ENCODE measurements at regions not wholly inside any gene's neighbourhood (a gene's known extent, or its start where the extent isn't known, plus 50 kb on each side); places are given as distances from the start of the nearest gene placed in this dataset.

DNA sequence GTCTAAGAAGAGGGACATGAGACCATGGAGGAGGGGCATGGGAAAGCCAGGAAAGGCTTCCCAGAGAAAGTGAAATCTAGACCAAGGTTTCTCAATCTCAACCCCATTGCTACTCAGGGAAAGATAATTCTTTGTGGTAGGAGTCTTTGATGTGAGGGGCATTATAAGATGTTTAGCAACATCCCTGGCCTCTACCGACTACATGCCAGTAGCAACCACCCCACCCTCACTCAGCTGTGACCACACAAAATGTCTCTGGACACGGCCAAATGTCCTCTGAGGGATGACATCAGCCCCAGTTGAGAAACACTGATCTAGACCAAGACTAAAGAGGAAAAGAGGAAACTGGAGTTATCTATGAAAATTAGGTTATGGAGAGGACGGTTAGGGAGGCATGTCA lies 298.5 kb upstream of the KIF2A start:
- WGBS, result 66% methylated on average over 3 of the region's 3 CpGs
- H3K9me3 ChIP-seq (ENCODE audit: control insufficient read depth in 4 of 4, low read length in 3 of 4), result no peaks in the 10 kb centered on the region

DNA sequence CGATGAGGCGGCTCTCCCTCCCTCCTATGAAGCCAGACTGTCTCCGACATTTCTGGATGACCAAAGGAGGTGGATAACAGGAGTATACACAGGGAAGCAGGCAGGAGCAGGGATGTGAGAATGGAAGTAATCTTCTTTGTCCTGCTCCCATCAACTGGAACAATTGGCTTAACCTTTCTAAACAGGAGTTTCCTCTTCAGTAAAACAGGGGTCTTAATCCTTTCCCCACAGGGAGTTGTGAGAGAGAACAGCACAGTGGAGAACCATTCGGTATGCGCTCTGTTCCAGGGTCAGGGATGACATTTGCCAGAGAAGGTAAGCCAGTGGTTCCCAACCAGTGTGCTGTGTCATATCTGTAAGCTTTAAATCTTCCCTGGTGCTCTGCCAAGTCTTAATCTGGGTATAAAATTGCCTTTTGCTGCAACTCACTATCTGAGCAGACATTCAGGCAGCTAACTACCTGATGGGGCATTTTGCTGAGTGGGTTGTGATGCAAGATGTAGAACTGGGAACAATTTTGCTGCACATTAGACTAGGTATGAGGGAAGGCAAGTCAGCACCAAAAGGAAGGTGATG lies 294.8 kb upstream of the KIF2A start:
- no peak for DNase-seq (ENCODE audit: low spot score)
- Histone ChIP-seq H3K4me1 (ENCODE audit: control insufficient read depth in 4 of 4, insufficient read depth in 4 of 4, low read length in 3 of 4) (no peaks in the 10 kb centered on the region), H3K9ac (ENCODE audit: low read depth in 1 of 2, low read length in 2 of 2) (no peak overlapping the region), H3K9me3 (ENCODE audit: control insufficient read depth in 4 of 4, low read length in 3 of 4) (no peaks in the 10 kb centered on the region), H3K27me3 (ENCODE audit: control insufficient read depth in 4 of 4, insufficient read depth in 4 of 4, low read length in 3 of 4) (peaks cover 0 to 7% (median 2%) of the 10 kb centered on the region in 4 donors), H3K4me3 (ENCODE audit: low read depth in 1 of 3, low read length in 3 of 3) (no peak overlapping the region), H3K36me3 (ENCODE audit: control insufficient read depth in 4 of 4, insufficient read depth in 3 of 4, low read depth in 1 of 4, low read length in 3 of 4) (no peaks in the 10 kb centered on the region), H3K27ac (ENCODE audit: low read depth in 1 of 2, low read length in 2 of 2) (no peak overlapping the region)
- TF ChIP-seq GABPA (IDR thresholded peaks at IDR 0.05 in 1 of 2, conservative IDR thresholded peaks at IDR 0.05 in 1 of 2) (no peak), HNF4A (conservative IDR thresholded peaks at IDR 0.05) (no peak), NR2F2 (IDR thresholded peaks at IDR 0.05) (no peak), RXRA (IDR thresholded peaks at IDR 0.05) (no peak)
- TF ChIP-seq, protein P1, sequence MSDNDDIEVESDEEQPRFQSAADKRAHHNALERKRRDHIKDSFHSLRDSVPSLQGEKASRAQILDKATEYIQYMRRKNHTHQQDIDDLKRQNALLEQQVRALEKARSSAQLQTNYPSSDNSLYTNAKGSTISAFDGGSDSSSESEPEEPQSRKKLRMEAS (IDR thresholded peaks at IDR 0.05), result no peak
- TF ChIP-seq, protein P2, sequence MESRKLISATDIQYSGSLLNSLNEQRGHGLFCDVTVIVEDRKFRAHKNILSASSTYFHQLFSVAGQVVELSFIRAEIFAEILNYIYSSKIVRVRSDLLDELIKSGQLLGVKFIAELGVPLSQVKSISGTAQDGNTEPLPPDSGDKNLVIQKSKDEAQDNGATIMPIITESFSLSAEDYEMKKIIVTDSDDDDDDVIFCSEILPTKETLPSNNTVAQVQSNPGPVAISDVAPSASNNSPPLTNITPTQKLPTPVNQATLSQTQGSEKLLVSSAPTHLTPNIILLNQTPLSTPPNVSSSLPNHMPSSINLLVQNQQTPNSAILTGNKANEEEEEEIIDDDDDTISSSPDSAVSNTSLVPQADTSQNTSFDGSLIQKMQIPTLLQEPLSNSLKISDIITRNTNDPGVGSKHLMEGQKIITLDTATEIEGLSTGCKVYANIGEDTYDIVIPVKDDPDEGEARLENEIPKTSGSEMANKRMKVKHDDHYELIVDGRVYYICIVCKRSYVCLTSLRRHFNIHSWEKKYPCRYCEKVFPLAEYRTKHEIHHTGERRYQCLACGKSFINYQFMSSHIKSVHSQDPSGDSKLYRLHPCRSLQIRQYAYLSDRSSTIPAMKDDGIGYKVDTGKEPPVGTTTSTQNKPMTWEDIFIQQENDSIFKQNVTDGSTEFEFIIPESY (IDR thresholded peaks at IDR 0.05), result no peak
- TF ChIP-seq, protein P3, sequence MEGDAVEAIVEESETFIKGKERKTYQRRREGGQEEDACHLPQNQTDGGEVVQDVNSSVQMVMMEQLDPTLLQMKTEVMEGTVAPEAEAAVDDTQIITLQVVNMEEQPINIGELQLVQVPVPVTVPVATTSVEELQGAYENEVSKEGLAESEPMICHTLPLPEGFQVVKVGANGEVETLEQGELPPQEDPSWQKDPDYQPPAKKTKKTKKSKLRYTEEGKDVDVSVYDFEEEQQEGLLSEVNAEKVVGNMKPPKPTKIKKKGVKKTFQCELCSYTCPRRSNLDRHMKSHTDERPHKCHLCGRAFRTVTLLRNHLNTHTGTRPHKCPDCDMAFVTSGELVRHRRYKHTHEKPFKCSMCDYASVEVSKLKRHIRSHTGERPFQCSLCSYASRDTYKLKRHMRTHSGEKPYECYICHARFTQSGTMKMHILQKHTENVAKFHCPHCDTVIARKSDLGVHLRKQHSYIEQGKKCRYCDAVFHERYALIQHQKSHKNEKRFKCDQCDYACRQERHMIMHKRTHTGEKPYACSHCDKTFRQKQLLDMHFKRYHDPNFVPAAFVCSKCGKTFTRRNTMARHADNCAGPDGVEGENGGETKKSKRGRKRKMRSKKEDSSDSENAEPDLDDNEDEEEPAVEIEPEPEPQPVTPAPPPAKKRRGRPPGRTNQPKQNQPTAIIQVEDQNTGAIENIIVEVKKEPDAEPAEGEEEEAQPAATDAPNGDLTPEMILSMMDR (IDR thresholded peaks at IDR 0.05; ENCODE audit: low read depth, low read length, missing input control), result no peak
- WGBS, result 69% methylated on average over 5 of the region's 5 CpGs

More for the DNA sequence above, 298.5 kb upstream of the KIF2A start:
- no peaks in the 10 kb centered on the region for H3K4me1 ChIP-seq (ENCODE audit: control insufficient read depth in 4 of 4, insufficient read depth in 4 of 4, low read length in 3 of 4)
- peaks cover 0 to 7% (median 2%) of the 10 kb centered on the region in 4 donors for H3K27me3 ChIP-seq (ENCODE audit: control insufficient read depth in 4 of 4, insufficient read depth in 4 of 4, low read length in 3 of 4)
- no peak overlapping the region for H3K9ac ChIP-seq (ENCODE audit: low read depth in 1 of 2, low read length in 2 of 2)
- no peak for TF ChIP-seq HNF4A (conservative IDR thresholded peaks at IDR 0.05)
- no peak overlapping the region for H3K27ac ChIP-seq (ENCODE audit: low read depth in 1 of 2, low read length in 2 of 2)
- no peak for DNase-seq (ENCODE audit: low spot score)
- no peak overlapping the region for H3K4me3 ChIP-seq (ENCODE audit: low read depth in 1 of 3, low read length in 3 of 3)
- no peaks in the 10 kb centered on the region for H3K36me3 ChIP-seq (ENCODE audit: control insufficient read depth in 4 of 4, insufficient read depth in 3 of 4, low read depth in 1 of 4, low read length in 3 of 4)

DNA sequence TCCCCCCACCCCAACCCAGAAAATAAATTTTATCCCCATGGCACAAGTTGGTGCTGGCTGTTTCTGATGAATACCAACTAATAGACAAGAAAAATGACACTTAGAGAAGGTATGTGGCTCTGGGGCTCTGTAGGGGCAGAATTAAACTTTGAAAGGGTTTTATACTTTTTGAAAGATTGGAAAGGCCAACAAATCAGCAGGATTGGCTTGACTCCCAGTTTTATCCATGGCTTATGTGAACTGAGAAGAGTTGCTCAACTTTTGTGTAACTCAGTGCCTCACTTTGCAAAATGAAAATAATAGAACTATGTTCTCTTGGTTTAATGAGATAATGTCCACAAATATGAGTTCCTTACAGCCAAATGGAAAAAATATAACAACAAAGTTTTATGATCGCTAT lies 288.9 kb upstream of the KIF2A start:
- Histone ChIP-seq H3K27ac (ENCODE audit: low read depth in 1 of 2, low read length in 2 of 2) (no peak overlapping the region), H3K4me1 (ENCODE audit: control insufficient read depth in 4 of 4, insufficient read depth in 4 of 4, low read length in 3 of 4) (no peaks in the 10 kb centered on the region), H3K9ac (ENCODE audit: low read depth in 1 of 2, low read length in 2 of 2) (no peak overlapping the region), H3K4me3 (ENCODE audit: low read depth in 1 of 3, low read length in 3 of 3) (no peak overlapping the region), H3K36me3 (ENCODE audit: control insufficient read depth in 4 of 4, insufficient read depth in 3 of 4, low read depth in 1 of 4, low read length in 3 of 4) (no peaks in the 10 kb centered on the region), H3K9me3 (ENCODE audit: control insufficient read depth in 4 of 4, low read length in 3 of 4) (no peaks in the 10 kb centered on the region), H3K27me3 (ENCODE audit: control insufficient read depth in 4 of 4, insufficient read depth in 4 of 4, low read length in 3 of 4) (no peaks in the 10 kb centered on the region)
- 80% methylated on average over 1 of the region's 1 CpG for WGBS
- DNase-seq (ENCODE audit: low spot score), result no peak
- TF ChIP-seq JUND (IDR thresholded peaks at IDR 0.05) (no peak), EGR1 (IDR thresholded peaks at IDR 0.05; ENCODE audit: low read depth in 2 of 2) (no peak), SP1 (IDR thresholded peaks at IDR 0.05) (no peak), RAD21 (IDR thresholded peaks at IDR 0.05) (no peak), TAF1 (conservative IDR thresholded peaks at IDR 0.05) (no peak), NR2F2 (IDR thresholded peaks at IDR 0.05) (no peak), FOXA1 (IDR thresholded peaks at IDR 0.05) (no peak), YY1 (IDR thresholded peaks at IDR 0.05) (no peak)
- TF ChIP-seq, protein P4, sequence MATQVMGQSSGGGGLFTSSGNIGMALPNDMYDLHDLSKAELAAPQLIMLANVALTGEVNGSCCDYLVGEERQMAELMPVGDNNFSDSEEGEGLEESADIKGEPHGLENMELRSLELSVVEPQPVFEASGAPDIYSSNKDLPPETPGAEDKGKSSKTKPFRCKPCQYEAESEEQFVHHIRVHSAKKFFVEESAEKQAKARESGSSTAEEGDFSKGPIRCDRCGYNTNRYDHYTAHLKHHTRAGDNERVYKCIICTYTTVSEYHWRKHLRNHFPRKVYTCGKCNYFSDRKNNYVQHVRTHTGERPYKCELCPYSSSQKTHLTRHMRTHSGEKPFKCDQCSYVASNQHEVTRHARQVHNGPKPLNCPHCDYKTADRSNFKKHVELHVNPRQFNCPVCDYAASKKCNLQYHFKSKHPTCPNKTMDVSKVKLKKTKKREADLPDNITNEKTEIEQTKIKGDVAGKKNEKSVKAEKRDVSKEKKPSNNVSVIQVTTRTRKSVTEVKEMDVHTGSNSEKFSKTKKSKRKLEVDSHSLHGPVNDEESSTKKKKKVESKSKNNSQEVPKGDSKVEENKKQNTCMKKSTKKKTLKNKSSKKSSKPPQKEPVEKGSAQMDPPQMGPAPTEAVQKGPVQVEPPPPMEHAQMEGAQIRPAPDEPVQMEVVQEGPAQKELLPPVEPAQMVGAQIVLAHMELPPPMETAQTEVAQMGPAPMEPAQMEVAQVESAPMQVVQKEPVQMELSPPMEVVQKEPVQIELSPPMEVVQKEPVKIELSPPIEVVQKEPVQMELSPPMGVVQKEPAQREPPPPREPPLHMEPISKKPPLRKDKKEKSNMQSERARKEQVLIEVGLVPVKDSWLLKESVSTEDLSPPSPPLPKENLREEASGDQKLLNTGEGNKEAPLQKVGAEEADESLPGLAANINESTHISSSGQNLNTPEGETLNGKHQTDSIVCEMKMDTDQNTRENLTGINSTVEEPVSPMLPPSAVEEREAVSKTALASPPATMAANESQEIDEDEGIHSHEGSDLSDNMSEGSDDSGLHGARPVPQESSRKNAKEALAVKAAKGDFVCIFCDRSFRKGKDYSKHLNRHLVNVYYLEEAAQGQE (IDR thresholded peaks at IDR 0.05), result no peak
- TF ChIP-seq, protein P2 (IDR thresholded peaks at IDR 0.05), result no peak
- TF ChIP-seq, protein P3 (IDR thresholded peaks at IDR 0.05; ENCODE audit: low read depth, low read length, missing input control), result no peak
